ENCODE measurements at regions not wholly inside any gene's neighbourhood (a gene's known extent, or its start where the extent isn't known, plus 50 kb on each side); places are given as distances from the start of the nearest gene placed in this dataset.

- TF ChIP-seq, protein P1, sequence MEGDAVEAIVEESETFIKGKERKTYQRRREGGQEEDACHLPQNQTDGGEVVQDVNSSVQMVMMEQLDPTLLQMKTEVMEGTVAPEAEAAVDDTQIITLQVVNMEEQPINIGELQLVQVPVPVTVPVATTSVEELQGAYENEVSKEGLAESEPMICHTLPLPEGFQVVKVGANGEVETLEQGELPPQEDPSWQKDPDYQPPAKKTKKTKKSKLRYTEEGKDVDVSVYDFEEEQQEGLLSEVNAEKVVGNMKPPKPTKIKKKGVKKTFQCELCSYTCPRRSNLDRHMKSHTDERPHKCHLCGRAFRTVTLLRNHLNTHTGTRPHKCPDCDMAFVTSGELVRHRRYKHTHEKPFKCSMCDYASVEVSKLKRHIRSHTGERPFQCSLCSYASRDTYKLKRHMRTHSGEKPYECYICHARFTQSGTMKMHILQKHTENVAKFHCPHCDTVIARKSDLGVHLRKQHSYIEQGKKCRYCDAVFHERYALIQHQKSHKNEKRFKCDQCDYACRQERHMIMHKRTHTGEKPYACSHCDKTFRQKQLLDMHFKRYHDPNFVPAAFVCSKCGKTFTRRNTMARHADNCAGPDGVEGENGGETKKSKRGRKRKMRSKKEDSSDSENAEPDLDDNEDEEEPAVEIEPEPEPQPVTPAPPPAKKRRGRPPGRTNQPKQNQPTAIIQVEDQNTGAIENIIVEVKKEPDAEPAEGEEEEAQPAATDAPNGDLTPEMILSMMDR (IDR thresholded peaks at IDR 0.05 in 8 of 11, conservative IDR thresholded peaks at IDR 0.05 in 3 of 11) = no peak
- no peak for TF ChIP-seq POLR2AphosphoS5 (IDR thresholded peaks at IDR 0.05)
- TF ChIP-seq POLR2A (IDR thresholded peaks at IDR 0.05) = no peak
Measured at GRCh38 chr2:16578081-16578480, 87.6 kb downstream of the CYRIA start.
